HepG2 (cell line): ENCODE measurements at regions not wholly inside any gene's neighbourhood (a gene's known extent, or its start where the extent isn't known, plus 50 kb on each side); places are given as distances from the start of the nearest gene placed in this dataset.
A peak's percentile ranks its signal among the peaks of the same experiment; 100 is the strongest.

Source experiments
- BCL3 ChIP-seq: sonication (generic); formaldehyde crosslinking; IDR thresholded peaks from 2 replicates; pipeline ENCODE4 v1.5.1; 2020; ENCODE audit warnings: mild to moderate bottlenecking, missing genetic modification reagents, moderate library complexity
- GABPB1 ChIP-seq: IDR thresholded peaks from 2 replicates; pipeline ENCODE4 v1.6.1; 2016; ENCODE audit warnings: mild to moderate bottlenecking, missing genetic modification reagents, moderate library complexity, missing compliant biosample characterization
- GATAD2A ChIP-seq: IDR thresholded peaks from 2 replicates; pipeline ENCODE4 v1.6.1; 2016
- NBN ChIP-seq: fragments of 450-650 bp; conservative IDR thresholded peaks from 2 replicates; pipeline ENCODE4 v1.6.1; 2017
- NFIC ChIP-seq: IDR thresholded peaks from 2 replicates; pipeline ENCODE4 v1.6.1; 2012; ENCODE audit warnings: mild to moderate bottlenecking, low read length, inconsistent platforms
- NFKBIZ ChIP-seq: IDR thresholded peaks from 2 replicates; pipeline ENCODE4 v1.6.1; 2018; ENCODE audit warnings: missing genetic modification reagents, missing compliant biosample characterization
- POLR2AphosphoS2 ChIP-seq: IDR thresholded peaks from 2 replicates; pipeline ENCODE4 v1.6.1; 2011; ENCODE audit warnings: low read depth, low read length, improper control_type of control experiment
- SMAD1 ChIP-seq: sonication (generic); formaldehyde crosslinking; IDR thresholded peaks from 2 replicates; pipeline ENCODE4 v1.4.0; 2020; ENCODE audit warnings: missing genetic modification reagents, low read depth, mild to moderate bottlenecking, borderline replicate concordance
- SNAPC4 ChIP-seq: sonication (generic); formaldehyde crosslinking; IDR thresholded peaks from 2 replicates; pipeline ENCODE4 v1.4.0; 2020; ENCODE audit warnings: mild to moderate bottlenecking, missing genetic modification reagents
- TCF7 ChIP-seq: sonication (generic); IDR thresholded peaks from 2 replicates; pipeline ENCODE4 v1.6.1; 2016; ENCODE audit warnings: antibody characterized with exemption, low read depth
- TIGD3 ChIP-seq: sonication (generic); formaldehyde crosslinking; IDR thresholded peaks from 2 replicates; pipeline ENCODE4 v1.5.1; 2020; ENCODE audit warnings: mild to moderate bottlenecking, missing genetic modification reagents, borderline replicate concordance
- TMF1 ChIP-seq: sonication (generic); formaldehyde crosslinking; IDR thresholded peaks from 2 replicates; pipeline ENCODE4 v1.8.1; 2022; ENCODE audit warnings: low read depth, missing genetic modification reagents
- ZNF225 ChIP-seq: sonication (generic); formaldehyde crosslinking; IDR thresholded peaks from 2 replicates; pipeline ENCODE4 v1.4.0; 2020; ENCODE audit warnings: mild to moderate bottlenecking, missing genetic modification reagents
- ZNF891 ChIP-seq: sonication (generic); formaldehyde crosslinking; IDR thresholded peaks from 2 replicates; pipeline ENCODE4 v1.5.0; 2020; ENCODE audit warnings: mild to moderate bottlenecking, missing genetic modification reagents
- TF ChIP-seq, protein P1 (sequence below): IDR thresholded peaks from 2 replicates; pipeline ENCODE4 v1.6.1; 2018; ENCODE audit warnings: missing genetic modification reagents, mild to moderate bottlenecking, missing compliant biosample characterization
- TF ChIP-seq, protein P2 (sequence below): sonication (generic); formaldehyde crosslinking; conservative IDR thresholded peaks from 2 replicates; pipeline ENCODE4 v1.5.0; 2020; ENCODE audit warnings: missing genetic modification reagents

DNA sequence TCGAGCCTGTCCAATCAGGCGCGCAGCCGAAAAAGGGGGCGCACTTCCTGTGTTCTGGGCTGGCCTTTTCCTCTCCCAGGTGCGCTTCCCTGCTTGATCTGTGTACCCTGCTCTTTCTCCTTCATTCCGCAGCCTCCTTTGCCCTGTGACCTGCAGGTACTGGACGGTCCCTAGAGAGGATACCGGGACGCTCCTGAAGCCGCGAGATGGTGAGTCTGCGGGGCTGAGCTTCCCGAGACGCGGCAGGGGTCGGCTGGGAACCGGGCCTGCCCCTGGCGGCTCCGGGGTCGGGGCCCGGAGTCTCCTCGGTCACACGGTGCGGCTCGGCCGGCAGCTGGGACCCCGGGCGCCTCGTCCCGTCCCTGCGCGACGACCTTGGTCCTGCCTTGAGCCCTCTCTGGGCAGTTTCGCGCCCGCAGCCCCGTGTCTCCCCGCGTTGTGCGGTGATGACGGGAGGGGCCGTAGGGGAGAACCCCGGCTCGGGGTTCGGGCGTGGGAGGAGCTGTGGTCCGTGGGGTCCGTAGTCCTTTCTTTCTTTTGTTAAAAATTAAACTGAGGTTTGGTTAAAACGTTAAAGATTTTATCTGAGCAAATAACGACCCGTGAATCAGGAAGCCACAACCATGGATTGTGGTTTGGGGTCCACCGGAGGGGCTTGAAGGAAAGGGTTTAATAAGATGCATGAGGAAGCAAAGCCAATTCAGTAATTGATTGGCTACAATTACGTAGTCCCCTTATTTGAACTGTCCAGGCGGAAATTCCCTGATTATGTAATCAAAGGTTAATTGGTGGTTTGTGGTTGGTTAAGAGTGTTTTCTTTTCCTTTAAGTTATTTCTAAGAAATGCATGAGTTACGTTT is 172.8 kb upstream of the ZNF267 start (continued):
- TF ChIP-seq SNAPC4 (CRISPR knock-in tag), result peak; percentile 73; the same call in 1 of the 2 replicates
- peak; percentile 59 for TF ChIP-seq GATAD2A (CRISPR knock-in tag)
- no peak for TF ChIP-seq TIGD3
- TF ChIP-seq, protein P1, sequence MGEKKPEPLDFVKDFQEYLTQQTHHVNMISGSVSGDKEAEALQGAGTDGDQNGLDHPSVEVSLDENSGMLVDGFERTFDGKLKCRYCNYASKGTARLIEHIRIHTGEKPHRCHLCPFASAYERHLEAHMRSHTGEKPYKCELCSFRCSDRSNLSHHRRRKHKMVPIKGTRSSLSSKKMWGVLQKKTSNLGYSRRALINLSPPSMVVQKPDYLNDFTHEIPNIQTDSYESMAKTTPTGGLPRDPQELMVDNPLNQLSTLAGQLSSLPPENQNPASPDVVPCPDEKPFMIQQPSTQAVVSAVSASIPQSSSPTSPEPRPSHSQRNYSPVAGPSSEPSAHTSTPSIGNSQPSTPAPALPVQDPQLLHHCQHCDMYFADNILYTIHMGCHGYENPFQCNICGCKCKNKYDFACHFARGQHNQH (CRISPR knock-in tag), result peak; percentile 71
- peak; percentile 52; the same call in 1 of the 2 replicates for TF ChIP-seq BCL3 (CRISPR knock-in tag)
- TF ChIP-seq ZNF225, result peak; percentile 87
- peak; percentile 73 for TF ChIP-seq TCF7
- peak; percentile 93 for TF ChIP-seq GABPB1 (CRISPR knock-in tag)
- TF ChIP-seq TMF1 (CRISPR knock-in tag), result peak; percentile 83; the same call in 1 of the 2 replicates
- TF ChIP-seq, protein P2, sequence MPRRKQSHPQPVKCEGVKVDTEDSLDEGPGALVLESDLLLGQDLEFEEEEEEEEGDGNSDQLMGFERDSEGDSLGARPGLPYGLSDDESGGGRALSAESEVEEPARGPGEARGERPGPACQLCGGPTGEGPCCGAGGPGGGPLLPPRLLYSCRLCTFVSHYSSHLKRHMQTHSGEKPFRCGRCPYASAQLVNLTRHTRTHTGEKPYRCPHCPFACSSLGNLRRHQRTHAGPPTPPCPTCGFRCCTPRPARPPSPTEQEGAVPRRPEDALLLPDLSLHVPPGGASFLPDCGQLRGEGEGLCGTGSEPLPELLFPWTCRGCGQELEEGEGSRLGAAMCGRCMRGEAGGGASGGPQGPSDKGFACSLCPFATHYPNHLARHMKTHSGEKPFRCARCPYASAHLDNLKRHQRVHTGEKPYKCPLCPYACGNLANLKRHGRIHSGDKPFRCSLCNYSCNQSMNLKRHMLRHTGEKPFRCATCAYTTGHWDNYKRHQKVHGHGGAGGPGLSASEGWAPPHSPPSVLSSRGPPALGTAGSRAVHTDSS, result peak; percentile 10; the same call in 1 of the 2 replicates
- peak; percentile 51; the same call in 1 of the 2 replicates for TF ChIP-seq NFIC
- TF ChIP-seq SMAD1, result 0 out of 2 replicates have a peak, but pooled peaks have one; percentile 54
- TF ChIP-seq POLR2AphosphoS2, result 0 out of 2 replicates have a peak, but pooled peaks have one; percentile 23
- 0 out of 2 replicates have a peak, but pooled peaks have one; percentile 62 for TF ChIP-seq NFKBIZ (CRISPR knock-in tag)
- TF ChIP-seq NBN, result no peak
- peak; percentile 84; the same call in 1 of the 2 replicates for TF ChIP-seq ZNF891
